ENCODE measurements at regions not wholly inside any gene's neighbourhood (a gene's known extent, or its start where the extent isn't known, plus 50 kb on each side); places are given as distances from the start of the nearest gene placed in this dataset.

GRCh38 chr14:54322701-54323337 lies 74.0 kb upstream of the CDKN3 start:
- no peak for DNase-seq

GRCh38 chr14:54325766-54326165 lies 71.0 kb upstream of the CDKN3 start:
- DNase-seq, result no peak

- no peak for DNase-seq
Measured at GRCh38 chr14:54329082-54329695, 67.6 kb upstream of the CDKN3 start.

- no peak for DNase-seq
Measured at GRCh38 chr14:54330876-54331275, 65.9 kb upstream of the CDKN3 start.

GRCh38 chr14:54331516-54331915 lies 65.3 kb upstream of the CDKN3 start:
- DNase-seq, result no peak

- DNase-seq, result no peak
Measured at GRCh38 chr14:54332490-54332889, 64.3 kb upstream of the CDKN3 start.

GRCh38 chr14:54333511-54333910 lies 63.3 kb upstream of the CDKN3 start:
- no peak for DNase-seq

- no peak for DNase-seq
Measured at GRCh38 chr14:54335569-54336155, 61.1 kb upstream of the CDKN3 start.

GRCh38 chr14:54337314-54337713 lies 59.5 kb upstream of the CDKN3 start:
- DNase-seq, result no peak

- no peak for DNase-seq
Measured at GRCh38 chr14:54338696-54339317, 58.0 kb upstream of the CDKN3 start.

- DNase-seq, result no peak
Measured at GRCh38 chr14:54339771-54340170, 57.0 kb upstream of the CDKN3 start.

GRCh38 chr14:54342806-54343205 lies 54.0 kb upstream of the CDKN3 start:
- DNase-seq, result no peak

GRCh38 chr14:54343272-54344121 lies 53.3 kb upstream of the CDKN3 start:
- no peak for DNase-seq

- DNase-seq, result no peak
Measured at GRCh38 chr14:54344445-54344844, 52.4 kb upstream of the CDKN3 start.

- no peak for DNase-seq
Measured at GRCh38 chr14:54346257-54346656, 50.5 kb upstream of the CDKN3 start.
